ENCODE measurements at regions not wholly inside any gene's neighbourhood (a gene's known extent, or its start where the extent isn't known, plus 50 kb on each side); places are given as distances from the start of the nearest gene placed in this dataset.

DNA sequence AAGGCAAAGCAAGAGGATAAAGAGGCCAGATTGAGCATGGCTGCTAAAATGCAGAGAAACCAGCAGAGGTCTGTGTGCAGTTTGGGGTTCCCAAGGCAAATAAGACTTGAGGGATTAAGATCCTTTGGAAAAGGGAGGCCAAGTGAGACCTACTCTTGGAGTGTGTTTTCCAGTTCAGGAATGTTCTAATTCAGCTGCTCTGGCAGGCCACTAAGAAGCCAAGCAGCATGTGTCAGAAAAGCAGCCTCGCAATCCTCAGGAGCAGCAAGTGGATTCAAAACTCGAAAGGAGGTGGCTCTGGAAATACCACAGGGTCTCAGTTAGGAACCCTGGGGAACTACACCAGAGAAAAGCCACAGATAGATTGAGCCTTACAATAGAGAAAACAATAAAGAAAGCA lies 569.2 kb downstream of the METTL4 start:
- no peak for DNase-seq
- Histone ChIP-seq H3K36me3 (replicated peaks; ENCODE audit: insufficient read depth, low read length) (no peaks in the 10 kb centered on the region), H3F3A (ENCODE audit: insufficient read depth, low read length) (no peaks in the 10 kb centered on the region), H3K27ac (ENCODE audit: low read length) (no peak overlapping the region), H3K9me3 (replicated peaks; ENCODE audit: insufficient read depth, low read length) (no peaks in the 10 kb centered on the region), H2AFZ (ENCODE audit: low read length) (no peak overlapping the region), H3K4me3 (ENCODE audit: low read length) (no peak overlapping the region), H3K79me2 (ENCODE audit: low read length) (no peaks in the 10 kb centered on the region), H3K9ac (ENCODE audit: low read length) (no peak overlapping the region), H3K27me3 (replicated peaks; ENCODE audit: insufficient read depth, low read length) (no peaks in the 10 kb centered on the region), H3K4me1 (ENCODE audit: low read length) (no peaks in the 10 kb centered on the region), H3K4me2 (ENCODE audit: low read depth, low read length) (no peak overlapping the region), H4K20me1 (ENCODE audit: insufficient read depth, low read length) (no peaks in the 10 kb centered on the region), H3K9me2 (replicated peaks; ENCODE audit: insufficient read depth, low read length) (no peaks in the 10 kb centered on the region)
- TF ChIP-seq EZH2 (optimal IDR thresholded peaks at IDR 0.05; ENCODE audit: low read depth, low read length), result no peak
- TF ChIP-seq, protein P1, sequence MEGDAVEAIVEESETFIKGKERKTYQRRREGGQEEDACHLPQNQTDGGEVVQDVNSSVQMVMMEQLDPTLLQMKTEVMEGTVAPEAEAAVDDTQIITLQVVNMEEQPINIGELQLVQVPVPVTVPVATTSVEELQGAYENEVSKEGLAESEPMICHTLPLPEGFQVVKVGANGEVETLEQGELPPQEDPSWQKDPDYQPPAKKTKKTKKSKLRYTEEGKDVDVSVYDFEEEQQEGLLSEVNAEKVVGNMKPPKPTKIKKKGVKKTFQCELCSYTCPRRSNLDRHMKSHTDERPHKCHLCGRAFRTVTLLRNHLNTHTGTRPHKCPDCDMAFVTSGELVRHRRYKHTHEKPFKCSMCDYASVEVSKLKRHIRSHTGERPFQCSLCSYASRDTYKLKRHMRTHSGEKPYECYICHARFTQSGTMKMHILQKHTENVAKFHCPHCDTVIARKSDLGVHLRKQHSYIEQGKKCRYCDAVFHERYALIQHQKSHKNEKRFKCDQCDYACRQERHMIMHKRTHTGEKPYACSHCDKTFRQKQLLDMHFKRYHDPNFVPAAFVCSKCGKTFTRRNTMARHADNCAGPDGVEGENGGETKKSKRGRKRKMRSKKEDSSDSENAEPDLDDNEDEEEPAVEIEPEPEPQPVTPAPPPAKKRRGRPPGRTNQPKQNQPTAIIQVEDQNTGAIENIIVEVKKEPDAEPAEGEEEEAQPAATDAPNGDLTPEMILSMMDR (IDR thresholded peaks at IDR 0.05; ENCODE audit: low read length), result no peak
- no peak for TF ChIP-seq EZH2phosphoT487 (IDR thresholded peaks at IDR 0.05; ENCODE audit: low read length)

DNA sequence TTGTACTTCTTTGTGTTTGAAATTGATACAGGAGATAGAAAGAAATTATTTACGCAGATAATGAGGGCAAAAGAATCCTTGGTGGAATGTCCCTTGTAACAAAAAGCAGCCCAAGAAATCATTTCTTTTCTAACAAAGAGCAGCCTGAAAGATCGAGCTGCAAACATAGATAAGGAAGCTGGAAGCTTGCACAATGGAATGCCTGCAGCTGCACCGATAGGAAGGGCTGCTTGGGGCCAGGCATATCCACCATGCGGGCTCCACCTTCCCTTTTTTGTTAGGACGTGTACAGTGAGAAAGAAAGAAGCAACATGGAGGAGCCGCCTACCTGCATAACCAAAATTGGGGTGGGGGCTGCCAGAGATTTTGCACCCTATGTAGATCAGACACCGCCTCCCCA lies 568.7 kb downstream of the METTL4 start:
- Histone ChIP-seq H4K20me1 (ENCODE audit: insufficient read depth, low read length) (no peaks in the 10 kb centered on the region), H3K79me2 (ENCODE audit: low read length) (no peaks in the 10 kb centered on the region), H3K4me2 (ENCODE audit: low read depth, low read length) (no peak overlapping the region), H3K27ac (ENCODE audit: low read length) (no peak overlapping the region), H2AFZ (ENCODE audit: low read length) (no peak overlapping the region), H3F3A (ENCODE audit: insufficient read depth, low read length) (no peaks in the 10 kb centered on the region), H3K9me3 (replicated peaks; ENCODE audit: insufficient read depth, low read length) (no peaks in the 10 kb centered on the region), H3K36me3 (replicated peaks; ENCODE audit: insufficient read depth, low read length) (no peaks in the 10 kb centered on the region), H3K4me3 (ENCODE audit: low read length) (no peak overlapping the region), H3K4me1 (ENCODE audit: low read length) (no peaks in the 10 kb centered on the region), H3K9me2 (replicated peaks; ENCODE audit: insufficient read depth, low read length) (no peaks in the 10 kb centered on the region), H3K27me3 (replicated peaks; ENCODE audit: insufficient read depth, low read length) (no peaks in the 10 kb centered on the region), H3K9ac (ENCODE audit: low read length) (no peak overlapping the region)
- TF ChIP-seq EZH2phosphoT487 (IDR thresholded peaks at IDR 0.05; ENCODE audit: low read length) (no peak), EZH2 (optimal IDR thresholded peaks at IDR 0.05; ENCODE audit: low read depth, low read length) (no peak)
- TF ChIP-seq, protein P1 (IDR thresholded peaks at IDR 0.05; ENCODE audit: low read length), result no peak
- DNase-seq, result no peak

DNA sequence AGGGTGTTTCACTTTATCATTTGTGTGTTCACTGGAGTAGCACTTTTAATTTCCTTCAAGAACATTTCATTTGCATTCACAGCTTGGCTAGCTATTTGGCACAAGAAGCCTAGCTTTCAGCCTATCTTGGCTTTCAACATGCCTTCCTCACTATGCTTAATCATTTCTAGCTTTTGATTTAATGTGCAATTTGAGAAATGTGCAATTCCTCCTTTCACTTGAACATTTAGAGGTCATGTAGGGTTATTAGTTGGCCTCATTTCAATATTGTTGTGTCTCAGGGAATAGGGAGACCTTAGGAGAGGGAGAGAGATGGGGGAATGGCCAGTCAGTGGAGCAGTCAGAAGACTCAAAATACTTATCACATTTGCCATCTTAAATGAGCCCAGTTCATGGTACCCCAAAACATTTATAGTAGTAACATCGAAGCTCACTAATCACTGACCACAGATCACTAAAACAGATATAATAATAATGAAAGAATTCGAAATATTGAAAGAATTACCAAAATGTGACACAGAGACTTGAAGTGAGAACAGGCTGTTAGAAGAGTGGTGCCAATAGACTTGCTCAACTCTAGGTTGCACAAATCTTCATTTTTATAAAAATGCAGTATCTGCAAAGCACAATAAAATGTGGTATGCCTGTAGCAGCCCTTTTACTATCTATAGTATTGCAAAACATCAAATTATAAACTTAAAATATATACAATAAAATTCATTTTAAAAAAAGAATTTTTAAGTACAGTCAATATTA lies 561.2 kb downstream of the METTL4 start:
- H3K9me2 ChIP-seq (replicated peaks; ENCODE audit: insufficient read depth, low read length), result no peaks in the 10 kb centered on the region
- no peaks in the 10 kb centered on the region for H3K79me2 ChIP-seq (ENCODE audit: low read length)
- no peaks in the 10 kb centered on the region for H3K9me3 ChIP-seq (replicated peaks; ENCODE audit: insufficient read depth, low read length)
- no peaks in the 10 kb centered on the region for H3F3A ChIP-seq (ENCODE audit: insufficient read depth, low read length)
- TF ChIP-seq EZH2 (optimal IDR thresholded peaks at IDR 0.05; ENCODE audit: low read depth, low read length) (no peak), EZH2phosphoT487 (IDR thresholded peaks at IDR 0.05; ENCODE audit: low read length) (no peak)
- TF ChIP-seq, protein P1 (IDR thresholded peaks at IDR 0.05; ENCODE audit: low read length), result no peak
- H3K36me3 ChIP-seq (replicated peaks; ENCODE audit: insufficient read depth, low read length), result no peaks in the 10 kb centered on the region
- no peaks in the 10 kb centered on the region for H3K4me1 ChIP-seq (ENCODE audit: low read length)
- no peak overlapping the region for H2AFZ ChIP-seq (ENCODE audit: low read length)
- H3K4me2 ChIP-seq (ENCODE audit: low read depth, low read length), result no peak overlapping the region
- H3K27ac ChIP-seq (ENCODE audit: low read length), result no peak overlapping the region
- H3K9ac ChIP-seq (ENCODE audit: low read length), result no peak overlapping the region
- DNase-seq, result no peak
- no peaks in the 10 kb centered on the region for H4K20me1 ChIP-seq (ENCODE audit: insufficient read depth, low read length)
- no peaks in the 10 kb centered on the region for H3K27me3 ChIP-seq (replicated peaks; ENCODE audit: insufficient read depth, low read length)
- H3K4me3 ChIP-seq (ENCODE audit: low read length), result no peak overlapping the region
